IMR-90 (cell line): ENCODE measurements at regions not wholly inside any gene's neighbourhood (a gene's known extent, or its start where the extent isn't known, plus 50 kb on each side); places are given as distances from the start of the nearest gene placed in this dataset.

Experiments
- ATAC-seq: fragments of 200-7000 bp; cut with Tn5 transposase; 2 replicates; pipeline ENCODE4 v1.9.1; 2020; ENCODE audit warnings: low read depth, mild to moderate bottlenecking, moderate library complexity
- BruUV-seq: library from RNA; stranded (reverse); fragments of 400-500 nt; replicated peaks from 2 replicates; lab custom pipeline; 2021; lab: Mats Ljungman, UMichigan
- CTCF ChIA-PET: fragments of 300-600 bp; formaldehyde crosslinking; extraction: SDS; loops from one replicate; lab custom pipeline; 2021; ENCODE audit warnings: antibody characterized with exemption; lab: Yijun Ruan, JAX
- POLR2A ChIA-PET: fragments of 300-600 bp; sonication (Branson Sonifier 250); formaldehyde crosslinking; loops from one replicate; lab custom pipeline; 2022; ENCODE audit warnings: antibody characterized with exemption; ENCODE audit not compliant: unreplicated experiment; lab: Charles Lee
- DNase-seq: peaks from one replicate; pipeline ENCODE4 v3.0.0; 2013
- H2AFZ ChIP-seq: replicated peaks from 2 replicates; pipeline ENCODE3; 2013; ENCODE audit warnings: low read length, mild to moderate bottlenecking; ENCODE audit not compliant: poor library complexity
- H2AK5ac ChIP-seq: 2 replicates; pipeline ENCODE4 v1.6.1; 2013; ENCODE audit warnings: low read depth, low read length, inconsistent platforms
- H2AK9ac ChIP-seq: replicated peaks from 2 replicates; pipeline ENCODE3; 2013; ENCODE audit warnings: mild to moderate bottlenecking, low read depth, low read length, moderate library complexity; ENCODE audit not compliant: poor library complexity
- H2BK120ac ChIP-seq: 2 replicates; pipeline ENCODE4 v1.6.1; 2013; ENCODE audit warnings: low read depth, low read length, inconsistent platforms
- H2BK15ac ChIP-seq: 3 replicates; pipeline ENCODE4 v1.6.1; 2013; ENCODE audit warnings: low read depth, low read length, inconsistent platforms
- H2BK20ac ChIP-seq: 2 replicates; pipeline ENCODE4 v1.6.1; 2013; ENCODE audit warnings: low read depth, mild to moderate bottlenecking, inconsistent platforms, low read length, moderate library complexity
- H2BK5ac ChIP-seq: 2 replicates; pipeline ENCODE4 v1.6.1; 2013; ENCODE audit warnings: mild to moderate bottlenecking, low read depth, low read length, inconsistent platforms; ENCODE audit not compliant: poor library complexity, severe bottlenecking
- H3K14ac ChIP-seq: replicated peaks from 2 replicates; pipeline ENCODE4 v1.6.1; 2013; ENCODE audit warnings: low read depth, low read length, inconsistent platforms
- H3K18ac ChIP-seq: 2 replicates; pipeline ENCODE4 v1.6.1; 2013; ENCODE audit warnings: low read depth, low read length, control low read depth
- H3K23ac ChIP-seq: 2 replicates; pipeline ENCODE4 v1.6.1; 2013; ENCODE audit warnings: low read depth, low read length, inconsistent platforms
- H3K27ac ChIP-seq: 2 replicates; pipeline ENCODE4 v1.5.1; 2013; ENCODE audit warnings: mild to moderate bottlenecking, control low read depth, low read length; ENCODE audit not compliant: insufficient read depth
- H3K27me3 ChIP-seq: 2 replicates; pipeline ENCODE4 v1.6.1; 2013; ENCODE audit warnings: low read length; ENCODE audit not compliant: control insufficient read depth, insufficient read depth
- H3K36me3 ChIP-seq: 2 replicates; pipeline ENCODE4 v1.6.1; 2013; ENCODE audit warnings: low read length, mixed read lengths; ENCODE audit not compliant: control insufficient read depth, insufficient read depth
- H3K4ac ChIP-seq: 2 replicates; pipeline ENCODE4 v1.6.1; 2013; ENCODE audit warnings: low read depth, low read length, inconsistent platforms
- H3K4me1 ChIP-seq: 2 replicates; pipeline ENCODE4 v1.6.1; 2013; ENCODE audit warnings: low read length, mixed read lengths; ENCODE audit not compliant: control insufficient read depth, insufficient read depth
- H3K4me2 ChIP-seq: 2 replicates; pipeline ENCODE4 v1.6.1; 2013; ENCODE audit warnings: low read depth, mild to moderate bottlenecking, control low read depth, low read length, moderate library complexity
- H3K4me3 ChIP-seq: 2 replicates; pipeline ENCODE4 v1.5.1; 2013; ENCODE audit warnings: low read depth, mild to moderate bottlenecking, control low read depth, low read length, moderate library complexity; ENCODE audit not compliant: insufficient read depth
- H3K56ac ChIP-seq: 2 replicates; pipeline ENCODE4 v1.6.1; 2013; ENCODE audit warnings: low read length, inconsistent platforms; ENCODE audit not compliant: insufficient read depth; ENCODE audit errors: extremely low read depth
- H3K79me1 ChIP-seq, 2 experiments: 2 replicates each; pipeline ENCODE4 v1.6.1; 2013; ENCODE audit warnings: low read length in 2 of 2, inconsistent platforms in 1 of 2, low read depth in 1 of 2
- H3K9ac ChIP-seq: 2 replicates; pipeline ENCODE4 v1.6.1; 2013; ENCODE audit warnings: low read depth, low read length, control low read depth
- H3K9me1 ChIP-seq: 2 replicates; pipeline ENCODE4 v1.6.1; 2013; ENCODE audit warnings: low read length, inconsistent platforms; ENCODE audit not compliant: insufficient read depth
- H3K9me3 ChIP-seq: 2 replicates; pipeline ENCODE4 v1.6.1; 2013; ENCODE audit warnings: low read length; ENCODE audit not compliant: control insufficient read depth, insufficient read depth
- H4K20me1 ChIP-seq: 2 replicates; pipeline ENCODE4 v1.6.1; 2013; ENCODE audit warnings: low read length, inconsistent platforms; ENCODE audit not compliant: insufficient read depth
- H4K5ac ChIP-seq: 2 replicates; pipeline ENCODE4 v1.6.1; 2013; ENCODE audit warnings: mild to moderate bottlenecking, low read depth, low read length, control low read depth
- H4K8ac ChIP-seq, 2 experiments: 2 replicates each; pipeline ENCODE4 v1.6.1; 2013; ENCODE audit warnings: low read depth in 2 of 2, low read length in 2 of 2, control low read depth in 1 of 2, inconsistent platforms in 1 of 2
- H4K91ac ChIP-seq: 2 replicates; pipeline ENCODE4 v1.6.1; 2013; ENCODE audit warnings: low read depth, low read length, inconsistent platforms; ENCODE audit not compliant: insufficient read depth
- BHLHE40 ChIP-seq: fragments of 150-350 bp; IDR thresholded peaks from 2 replicates; pipeline ENCODE4 v1.6.1; 2016; ENCODE audit warnings: mild to moderate bottlenecking, low read depth, low read length
- CEBPB ChIP-seq: IDR thresholded peaks from 2 replicates; pipeline ENCODE4 v1.6.1; 2012; ENCODE audit warnings: low read depth, low read length, improper control_type of control experiment
- CHD1 ChIP-seq: IDR thresholded peaks from 2 replicates; pipeline ENCODE4 v1.6.1; 2012; ENCODE audit warnings: low read depth, low read length, improper control_type of control experiment
- ELK1 ChIP-seq: fragments of 150-350 bp; IDR thresholded peaks from 2 replicates; pipeline ENCODE4 v1.6.1; 2016; ENCODE audit warnings: low read depth, mild to moderate bottlenecking, low read length, moderate library complexity, borderline replicate concordance
- FOS ChIP-seq: fragments of 150-350 bp; IDR thresholded peaks from 2 replicates; pipeline ENCODE4 v1.6.1; 2016; ENCODE audit warnings: low read depth, low read length
- MAFK ChIP-seq: IDR thresholded peaks from 2 replicates; pipeline ENCODE4 v1.6.1; 2012; ENCODE audit warnings: low read depth, low read length, improper control_type of control experiment
- MAZ ChIP-seq: IDR thresholded peaks from 2 replicates; pipeline ENCODE4 v1.6.1; 2012; ENCODE audit warnings: low read depth, mild to moderate bottlenecking, low read length, improper control_type of control experiment, moderate library complexity, borderline replicate concordance
- NFE2L2 ChIP-seq: fragments of 150-350 bp; IDR thresholded peaks from 2 replicates; pipeline ENCODE4 v1.6.1; 2016; ENCODE audit warnings: low read depth, mild to moderate bottlenecking, low read length
- POLR2A ChIP-seq: IDR thresholded peaks from 2 replicates; pipeline ENCODE4 v1.6.1; 2012; ENCODE audit warnings: mild to moderate bottlenecking, low read depth, low read length
- RAD21 ChIP-seq: IDR thresholded peaks from 2 replicates; pipeline ENCODE4 v1.6.1; 2012; ENCODE audit warnings: low read length, improper control_type of control experiment
- RCOR1 ChIP-seq: IDR thresholded peaks from 2 replicates; pipeline ENCODE4 v1.6.1; 2012; ENCODE audit warnings: mild to moderate bottlenecking, low read length, improper control_type of control experiment; ENCODE audit not compliant: insufficient replicate concordance
- RFX5 ChIP-seq: IDR thresholded peaks from 2 replicates; pipeline ENCODE4 v1.8.0; 2012; ENCODE audit warnings: low read depth, mild to moderate bottlenecking, low read length, moderate library complexity
- SMC3 ChIP-seq: fragments of 150-350 bp; IDR thresholded peaks from 2 replicates; pipeline ENCODE4 v1.6.1; 2016; ENCODE audit warnings: low read depth, mild to moderate bottlenecking, antibody characterized with exemption, low read length, moderate library complexity
- USF2 ChIP-seq: fragments of 150-350 bp; IDR thresholded peaks from 2 replicates; pipeline ENCODE4 v1.6.1; 2017; ENCODE audit warnings: mild to moderate bottlenecking, antibody characterized with exemption, low read length, low read depth
- WGBS, 2 experiments: methylation state at CpG; one replicate each; pipeline versions ENCODE4 v1.1.5 to v1.1.7; 2013; ENCODE audit warnings: missing lambda C conversion rate in 2 of 2; ENCODE audit not compliant: insufficient read length in 1 of 2; ENCODE audit errors: extremely low coverage in 2 of 2; 5-methylcytosine and 5-hydroxymethylcytosine counted together
- dilution Hi-C: fragments of 300-500 bp; cut with HindIII; formaldehyde crosslinking; loops from one replicate; pipeline ENCODE4 v1.14.3; 2018; ENCODE audit warnings: low sequenced_read_pairs; ENCODE audit not compliant: unreplicated experiment
- in situ Hi-C: fragments of 300-500 bp; cut with MboI; formaldehyde crosslinking; loops from 3 replicates; pipeline ENCODE4 v1.14.3; 2019; ENCODE audit warnings: low sequenced_read_pairs, inconsistent platforms, mixed read lengths
- intact Hi-C: fragments of 100-400 bp; cut with micrococcal nuclease; formaldehyde crosslinking; loops from 2 replicates; pipeline ENCODE4 v1.10.0; 2022
- TF ChIP-seq, protein P1 (sequence below): conservative IDR thresholded peaks from 2 replicates; pipeline ENCODE4 v1.5.1; 2012; ENCODE audit warnings: mild to moderate bottlenecking, low read depth, low read length, improper control_type of control experiment

DNA sequence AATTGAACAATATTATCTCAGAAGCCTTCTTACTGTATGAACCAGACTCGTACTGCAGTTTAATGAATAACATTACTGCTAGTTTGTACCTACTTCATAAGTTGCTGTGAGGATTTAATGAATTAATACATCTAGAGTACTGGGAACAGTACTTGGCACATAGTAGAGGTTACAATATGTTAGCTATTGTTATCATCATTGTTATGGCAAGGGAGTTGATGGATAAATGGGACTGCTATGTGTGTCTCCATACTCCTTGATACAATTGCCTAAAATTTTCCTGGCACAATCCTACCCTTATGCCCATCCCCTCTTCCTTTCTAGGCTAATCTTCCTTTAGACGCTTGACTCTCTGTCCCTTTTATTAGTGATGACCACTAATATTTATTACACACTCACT lies 473.6 kb downstream of the MCTP2 start:
- Histone ChIP-seq H4K8ac (no peak overlapping the region), H3K4ac (no peak overlapping the region), H2BK20ac (no peak overlapping the region), H3K9me3 (peaks cover 17% of the 10 kb centered on the region; the same call in 1 of the 2 replicates), H3K4me1 (no peaks in the 10 kb centered on the region), H3K27me3 (no peaks in the 10 kb centered on the region), H2AK5ac (no peak overlapping the region), H2BK120ac (no peak overlapping the region), H2BK15ac (no peak overlapping the region), H4K20me1 (no peaks in the 10 kb centered on the region), H3K4me3 (no peak overlapping the region), H3K9ac (no peak overlapping the region), H3K18ac (no peak overlapping the region), H2AFZ (no peak overlapping the region), H3K36me3 (no peaks in the 10 kb centered on the region), H3K79me1 (no peaks in the 10 kb centered on the region), H2AK9ac (no peak overlapping the region), H3K23ac (no peak overlapping the region), H3K14ac (no peak overlapping the region), H3K56ac (no peak overlapping the region), H4K91ac (no peak overlapping the region), H3K4me2 (no peak overlapping the region), H4K5ac (no peak overlapping the region), H3K27ac (no peak overlapping the region), H3K9me1 (no peaks in the 10 kb centered on the region), H2BK5ac (no peak overlapping the region)
- POLR2A ChIA-PET = no interaction called here
- ATAC-seq = no peak
- intact Hi-C loops = no loop called here
- no TSS peak for BruUV-seq
- dilution Hi-C loops = no loop called here
- DNase-seq = no peak
- CTCF ChIA-PET = no interaction called here
- in situ Hi-C loops = no loop called here
- TF ChIP-seq FOS (no peak), RCOR1 (no peak), RFX5 (no peak), MAZ (no peak), ELK1 (no peak), CEBPB (no peak), BHLHE40 (no peak), CHD1 (no peak), USF2 (no peak), POLR2A (no peak), MAFK (no peak), SMC3 (no peak), NFE2L2 (no peak), RAD21 (no peak)
- TF ChIP-seq, protein P1, sequence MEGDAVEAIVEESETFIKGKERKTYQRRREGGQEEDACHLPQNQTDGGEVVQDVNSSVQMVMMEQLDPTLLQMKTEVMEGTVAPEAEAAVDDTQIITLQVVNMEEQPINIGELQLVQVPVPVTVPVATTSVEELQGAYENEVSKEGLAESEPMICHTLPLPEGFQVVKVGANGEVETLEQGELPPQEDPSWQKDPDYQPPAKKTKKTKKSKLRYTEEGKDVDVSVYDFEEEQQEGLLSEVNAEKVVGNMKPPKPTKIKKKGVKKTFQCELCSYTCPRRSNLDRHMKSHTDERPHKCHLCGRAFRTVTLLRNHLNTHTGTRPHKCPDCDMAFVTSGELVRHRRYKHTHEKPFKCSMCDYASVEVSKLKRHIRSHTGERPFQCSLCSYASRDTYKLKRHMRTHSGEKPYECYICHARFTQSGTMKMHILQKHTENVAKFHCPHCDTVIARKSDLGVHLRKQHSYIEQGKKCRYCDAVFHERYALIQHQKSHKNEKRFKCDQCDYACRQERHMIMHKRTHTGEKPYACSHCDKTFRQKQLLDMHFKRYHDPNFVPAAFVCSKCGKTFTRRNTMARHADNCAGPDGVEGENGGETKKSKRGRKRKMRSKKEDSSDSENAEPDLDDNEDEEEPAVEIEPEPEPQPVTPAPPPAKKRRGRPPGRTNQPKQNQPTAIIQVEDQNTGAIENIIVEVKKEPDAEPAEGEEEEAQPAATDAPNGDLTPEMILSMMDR = no peak
- no CpG with 5 or more reads among the region's 2 CpGs for WGBS, 2 experiments
